ENCODE measurements at regions not wholly inside any gene's neighbourhood (a gene's known extent, or its start where the extent isn't known, plus 50 kb on each side); places are given as distances from the start of the nearest gene placed in this dataset.

GRCh38 chr4:24287096-24287495 is 297.3 kb downstream of the DHX15 start:
- DNase-seq (ENCODE audit: low read depth), result no peak

- no peak for DNase-seq (ENCODE audit: low read depth)
Observed at GRCh38 chr4:24285759-24286158, 298.6 kb downstream of the DHX15 start.

GRCh38 chr4:24282446-24282845 is 301.9 kb downstream of the DHX15 start:
- no peak for DNase-seq (ENCODE audit: low read depth)

- no peak for DNase-seq (ENCODE audit: low read depth)
Observed at GRCh38 chr4:24279911-24280375, 304.4 kb downstream of the DHX15 start.

DNA sequence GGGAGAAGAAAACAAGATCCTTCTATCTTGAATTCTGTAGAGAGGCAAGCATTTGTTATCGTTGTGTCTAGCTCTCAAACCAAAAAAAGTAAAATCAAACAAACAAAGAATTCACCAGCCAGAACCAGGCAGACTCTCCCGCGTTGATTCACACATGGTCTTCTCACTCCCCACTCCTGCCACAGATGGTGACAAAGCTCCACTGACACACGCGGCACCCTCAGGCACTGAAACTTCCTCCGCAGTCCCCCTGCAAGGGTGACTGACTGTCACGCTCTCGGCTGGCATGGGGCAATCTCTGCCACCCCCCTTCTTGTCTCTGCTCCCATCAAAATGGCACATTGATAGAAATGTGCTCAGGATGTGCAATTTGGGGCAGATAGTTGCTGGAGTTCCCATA is 304.9 kb downstream of the DHX15 start:
- DNase-seq (ENCODE audit: low read depth), result no peak

GRCh38 chr4:24278693-24279092 is 305.7 kb downstream of the DHX15 start:
- no peak for DNase-seq (ENCODE audit: low read depth)

DNA sequence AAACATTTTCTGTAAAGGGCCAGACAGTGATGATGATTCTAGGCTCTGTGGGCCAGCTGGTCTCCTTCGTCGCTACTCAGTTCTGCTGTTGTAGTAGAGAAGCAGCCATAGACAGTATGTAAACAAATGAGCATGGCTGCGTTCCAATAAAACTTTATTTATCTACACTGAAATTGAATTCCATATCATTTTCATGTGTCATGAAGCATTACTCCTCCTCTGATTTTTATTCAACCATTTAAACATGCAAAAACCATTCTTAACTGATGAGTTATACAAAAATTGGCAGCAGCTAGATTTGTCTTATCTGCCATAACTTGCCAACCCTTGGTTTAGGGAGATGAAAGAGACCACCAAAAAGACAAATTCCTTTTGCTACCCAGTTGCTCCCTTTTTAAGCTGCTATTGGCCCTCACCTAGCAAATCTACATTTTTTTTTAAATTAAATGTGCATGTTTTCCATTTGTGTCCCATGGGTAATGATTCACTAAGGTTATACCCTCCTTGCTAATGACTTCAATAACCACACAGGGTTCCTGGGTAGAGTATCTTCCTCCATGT is 309.9 kb downstream of the DHX15 start:
- no peak for DNase-seq (ENCODE audit: low read depth)

DNA sequence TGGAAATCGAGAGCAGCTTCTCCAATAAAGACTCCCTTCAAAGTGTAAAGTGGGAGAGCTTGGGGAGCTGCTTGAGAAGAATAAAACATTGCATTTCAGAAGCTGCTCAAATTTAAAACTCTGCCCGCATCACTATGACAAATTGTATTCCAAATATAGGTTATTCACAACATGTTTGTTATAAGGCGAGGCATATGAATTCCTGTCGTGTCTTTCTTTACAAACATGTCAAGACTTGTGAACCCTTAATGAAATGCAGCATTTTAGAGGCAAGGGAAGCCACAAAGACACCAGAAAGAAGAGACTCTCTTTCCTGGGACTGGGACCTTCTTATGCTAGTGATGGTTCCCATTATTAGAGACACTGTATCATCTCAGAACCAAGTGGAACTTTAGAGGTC is 311.2 kb downstream of the DHX15 start:
- no peak for DNase-seq (ENCODE audit: low read depth)

GRCh38 chr4:24266951-24267722 is 317.2 kb downstream of the DHX15 start:
- no peak for DNase-seq (ENCODE audit: low read depth)

DNA sequence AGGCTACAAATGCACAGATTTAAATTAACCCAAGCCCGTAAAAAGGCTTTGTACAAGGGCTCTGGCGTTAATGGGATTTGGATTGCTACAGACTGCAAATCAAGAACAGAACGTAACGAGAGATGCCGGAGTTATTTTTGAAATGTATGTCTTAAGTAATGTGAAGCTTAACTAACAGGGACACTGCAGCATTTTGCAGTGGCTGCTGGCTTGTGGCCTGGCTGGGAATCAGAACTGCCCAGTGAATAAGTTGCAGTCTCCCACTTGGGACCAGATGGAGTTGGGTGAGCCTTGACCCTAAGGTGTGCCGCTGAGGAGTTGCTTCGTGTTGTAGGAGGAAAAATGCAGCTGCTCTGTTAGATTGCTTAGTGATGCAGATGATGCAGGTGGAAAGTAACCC is 318.4 kb downstream of the DHX15 start:
- no peak for DNase-seq (ENCODE audit: low read depth)

GRCh38 chr4:24262616-24263015 is 321.7 kb downstream of the DHX15 start:
- no peak for DNase-seq (ENCODE audit: low read depth)

- no peak for DNase-seq (ENCODE audit: low read depth)
Observed at GRCh38 chr4:24262084-24262483, 322.3 kb downstream of the DHX15 start.

DNA sequence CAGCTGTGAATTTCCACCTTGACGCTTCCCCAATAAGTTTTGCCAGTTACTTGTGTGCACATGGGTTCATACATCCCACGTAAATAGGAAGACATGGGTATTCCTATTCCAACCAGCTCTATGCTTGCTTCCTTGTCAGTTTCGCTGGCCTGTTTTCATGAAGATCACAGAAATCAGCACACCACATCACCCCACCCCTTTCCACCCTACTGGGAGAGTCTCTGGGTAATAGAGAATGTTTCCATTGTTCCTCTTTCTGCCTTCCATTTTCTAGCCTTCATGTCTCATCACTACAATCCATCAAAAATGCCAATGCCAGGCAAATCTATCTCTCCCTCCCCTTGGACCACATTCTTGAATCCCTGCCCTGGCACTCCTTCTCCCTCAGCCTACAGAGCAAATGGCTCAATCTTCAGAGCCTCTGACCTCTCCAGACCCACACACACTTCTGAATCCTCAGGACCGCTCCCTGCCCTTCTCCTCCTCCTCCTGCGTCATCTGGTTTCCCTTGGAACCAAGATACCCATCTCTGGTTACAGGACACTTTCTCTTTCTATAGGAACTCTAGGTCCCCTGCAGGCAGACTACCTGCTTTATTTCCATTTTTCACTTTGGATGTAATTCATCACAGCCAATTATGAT is 323.3 kb downstream of the DHX15 start:
- no peak for DNase-seq (ENCODE audit: low read depth)

- no peak for DNase-seq (ENCODE audit: low read depth)
Observed at GRCh38 chr4:24260133-24260715, 324.1 kb downstream of the DHX15 start.

DNA sequence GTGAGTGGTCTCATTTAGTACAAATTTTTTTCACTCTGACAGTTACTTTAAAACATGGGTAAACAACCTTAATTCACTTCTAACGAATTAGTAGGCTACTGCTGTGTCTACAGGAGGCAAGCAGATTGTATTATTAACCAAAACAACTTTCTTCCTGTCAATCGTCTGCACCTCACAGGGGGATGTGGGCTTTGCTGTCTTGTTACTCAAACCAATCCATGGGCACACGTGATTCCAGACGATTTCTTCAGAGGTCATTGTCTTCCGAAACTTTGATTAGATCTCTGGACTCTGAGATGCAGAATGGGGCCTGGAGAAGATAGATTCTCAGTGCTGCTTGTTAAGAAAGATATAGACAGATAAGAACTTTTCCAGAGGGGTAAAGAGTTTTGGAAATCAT is 327.8 kb downstream of the DHX15 start:
- DNase-seq (ENCODE audit: low read depth), result no peak

GRCh38 chr4:24256066-24256465 is 328.3 kb downstream of the DHX15 start:
- DNase-seq (ENCODE audit: low read depth), result no peak

GRCh38 chr4:24252121-24252520 is 332.2 kb downstream of the DHX15 start:
- DNase-seq (ENCODE audit: low read depth), result no peak

GRCh38 chr4:24251589-24251988 is 332.8 kb downstream of the DHX15 start:
- no peak for DNase-seq (ENCODE audit: low read depth)

- DNase-seq (ENCODE audit: low read depth), result no peak
Observed at GRCh38 chr4:24249972-24250371, 334.4 kb downstream of the DHX15 start.

GRCh38 chr4:24248674-24249630 is 335.4 kb downstream of the DHX15 start:
- DNase-seq (ENCODE audit: low read depth), result no peak

DNA sequence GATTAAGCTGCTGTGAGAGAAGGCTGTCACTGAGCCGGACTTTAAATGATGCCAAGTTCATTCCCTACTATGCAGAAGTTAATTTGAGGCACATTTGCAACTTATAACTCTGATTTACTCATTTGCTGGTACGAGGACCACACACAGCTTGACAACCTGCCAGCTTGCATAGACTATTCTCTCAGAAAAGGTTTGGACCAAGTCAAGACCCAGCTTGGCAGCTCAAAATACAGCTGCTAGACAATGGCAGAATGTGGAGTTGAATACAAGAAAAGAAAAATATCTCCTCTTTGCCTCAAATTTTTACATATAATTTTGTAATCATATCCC is 338.9 kb downstream of the DHX15 start:
- DNase-seq (ENCODE audit: low read depth), result no peak

Data from GM04503 (cell line).